ENCODE measurements at regions not wholly inside any gene's neighbourhood (a gene's known extent, or its start where the extent isn't known, plus 50 kb on each side); places are given as distances from the start of the nearest gene placed in this dataset.

DNA sequence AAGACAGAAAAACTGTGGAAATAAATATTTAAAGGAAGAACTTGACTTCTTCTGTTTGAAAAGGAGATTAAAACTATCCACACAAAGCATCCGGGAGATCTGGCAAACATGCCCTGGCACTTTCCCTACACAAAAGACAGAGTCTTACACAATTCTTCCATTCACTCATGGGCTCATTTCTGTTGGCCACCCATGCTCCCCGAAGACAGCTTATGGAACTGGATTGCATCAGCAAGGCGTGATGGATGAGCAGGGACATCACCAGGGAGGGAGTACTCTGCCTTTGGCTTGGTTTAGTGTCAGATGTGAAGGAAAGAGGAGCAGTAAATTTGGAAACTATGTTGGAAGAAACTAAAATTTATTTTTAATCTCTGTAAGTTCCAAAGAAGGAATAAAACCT is 379.3 kb downstream of the CD109 start:
- TF ChIP-seq NFRKB (IDR thresholded peaks at IDR 0.05; ENCODE audit: low read depth) (no peak), EZH2 (IDR thresholded peaks at IDR 0.05; ENCODE audit: borderline replicate concordance, low read depth, low read length) (no peak), FOXP1 (CRISPR knock-in tag; IDR thresholded peaks at IDR 0.05) (no peak), GTF2E2 (tag; IDR thresholded peaks at IDR 0.05) (no peak), ZNF253 (CRISPR knock-in tag; conservative IDR thresholded peaks at IDR 0.05) (no peak), ZNF639 (CRISPR knock-in tag; conservative IDR thresholded peaks at IDR 0.05 in 1 of 2, IDR thresholded peaks at IDR 0.05 in 1 of 2) (no peak), ZNF347 (CRISPR knock-in tag; IDR thresholded peaks at IDR 0.05; ENCODE audit: low read depth) (no peak), STAT5B (CRISPR knock-in tag; IDR thresholded peaks at IDR 0.05) (no peak), U2AF1 (optimal IDR thresholded peaks at IDR 0.05; ENCODE audit: low read depth, low read length) (no peak), ZFP30 (CRISPR knock-in tag; IDR thresholded peaks at IDR 0.05; ENCODE audit: borderline replicate concordance) (no peak), SOX6 (IDR thresholded peaks at IDR 0.05) (no peak), TEAD1 (CRISPR knock-in tag; IDR thresholded peaks at IDR 0.05) (no peak), FOSL1 (tag; conservative IDR thresholded peaks at IDR 0.05) (no peak)
- TF ChIP-seq, protein P1, sequence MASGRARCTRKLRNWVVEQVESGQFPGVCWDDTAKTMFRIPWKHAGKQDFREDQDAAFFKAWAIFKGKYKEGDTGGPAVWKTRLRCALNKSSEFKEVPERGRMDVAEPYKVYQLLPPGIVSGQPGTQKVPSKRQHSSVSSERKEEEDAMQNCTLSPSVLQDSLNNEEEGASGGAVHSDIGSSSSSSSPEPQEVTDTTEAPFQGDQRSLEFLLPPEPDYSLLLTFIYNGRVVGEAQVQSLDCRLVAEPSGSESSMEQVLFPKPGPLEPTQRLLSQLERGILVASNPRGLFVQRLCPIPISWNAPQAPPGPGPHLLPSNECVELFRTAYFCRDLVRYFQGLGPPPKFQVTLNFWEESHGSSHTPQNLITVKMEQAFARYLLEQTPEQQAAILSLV (tag; IDR thresholded peaks at IDR 0.05), result no peak

Measured in K562 (cell line).